Stomach smooth muscle (tissue), 2 donors: ENCODE measurements at regions not wholly inside any gene's neighbourhood (a gene's known extent, or its start where the extent isn't known, plus 50 kb on each side); places are given as distances from the start of the nearest gene placed in this dataset.

Experiments
- H3K27ac ChIP-seq: one replicate; pipeline ENCODE4 v1.7.0; 2013; ENCODE audit warnings: mild to moderate bottlenecking, low read length, inconsistent platforms
- H3K27me3 ChIP-seq, 2 donors: one replicate each; pipeline ENCODE4 v1.7.0; 2013; ENCODE audit warnings: low read length in 2 of 2; ENCODE audit not compliant: insufficient read depth in 2 of 2, control insufficient read depth in 1 of 2
- H3K36me3 ChIP-seq, 2 donors: one replicate each; pipeline ENCODE4 v1.7.0; 2013; ENCODE audit warnings: low read length in 2 of 2; ENCODE audit not compliant: control insufficient read depth in 2 of 2, insufficient read depth in 2 of 2
- H3K4me1 ChIP-seq: one replicate; pipeline ENCODE4 v1.7.0; 2013; ENCODE audit warnings: low read length; ENCODE audit not compliant: control insufficient read depth, insufficient read depth
- H3K4me3 ChIP-seq, 2 donors: one replicate each; pipeline ENCODE4 v1.7.0; 2013; ENCODE audit warnings: low read length in 2 of 2
- H3K9ac ChIP-seq, 2 donors: one replicate each; pipeline ENCODE4 v1.7.0; 2013; ENCODE audit warnings: low read length in 2 of 2, mild to moderate bottlenecking in 1 of 2
- H3K9me3 ChIP-seq, 2 donors: one replicate each; pipeline ENCODE4 v1.7.0; 2013; ENCODE audit warnings: low read length in 2 of 2; ENCODE audit not compliant: control insufficient read depth in 2 of 2
- donor health status: healthy.
- donor health status: Pancreatic carcinoma.

DNA sequence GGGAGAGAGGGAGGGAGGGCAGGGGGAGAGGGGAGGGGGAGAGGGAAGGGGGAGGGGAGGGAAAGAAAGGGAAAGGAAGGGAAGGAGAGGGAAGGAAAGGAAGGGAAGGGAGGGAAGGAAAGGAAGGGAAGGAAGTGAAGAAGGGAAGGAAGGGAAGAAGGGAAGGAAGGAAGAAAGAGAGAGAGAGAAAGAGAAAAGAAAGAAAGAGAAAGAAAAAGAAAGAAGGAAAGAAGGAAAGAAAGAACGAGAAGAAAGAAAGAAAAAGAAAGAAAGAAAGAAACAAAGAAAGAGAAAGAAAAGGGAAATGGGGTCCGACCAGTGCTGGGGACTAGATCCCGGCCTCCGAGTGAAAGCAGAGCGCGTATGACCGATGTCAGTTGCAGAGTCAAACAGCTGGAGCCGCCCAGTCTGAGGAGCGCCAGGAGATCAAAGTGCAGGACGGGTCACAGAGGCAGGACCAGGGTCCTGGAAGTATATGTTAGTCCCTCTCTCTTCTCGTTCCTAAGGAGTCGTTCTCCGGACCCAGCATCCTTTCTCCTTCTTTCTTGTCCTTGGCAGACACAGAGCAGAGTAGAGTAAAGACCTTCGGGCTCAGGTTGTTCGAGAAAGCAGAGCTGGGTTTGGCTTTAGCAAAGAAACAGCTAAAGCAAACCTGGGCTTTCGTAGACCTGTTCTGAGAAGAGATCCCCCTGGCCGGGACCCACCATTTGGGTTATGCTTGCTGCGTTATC, 305.4 kb upstream of the MSX2 start:
- peaks cover 0 to 15% of the 10 kb centered on the region in 2 donors for H3K27me3 ChIP-seq
- no peak overlapping the region for H3K27ac ChIP-seq
- peaks cover 5% of the 10 kb centered on the region for H3K4me1 ChIP-seq
- H3K36me3 ChIP-seq, result no peaks in the 10 kb centered on the region
- no peaks in the 10 kb centered on the region for H3K9me3 ChIP-seq
- H3K9ac ChIP-seq, result peak overlapping the region in 1 of 2 donors; percentile 29
- H3K4me3 ChIP-seq, result peak overlapping the region; percentile 55 to 64

DNA sequence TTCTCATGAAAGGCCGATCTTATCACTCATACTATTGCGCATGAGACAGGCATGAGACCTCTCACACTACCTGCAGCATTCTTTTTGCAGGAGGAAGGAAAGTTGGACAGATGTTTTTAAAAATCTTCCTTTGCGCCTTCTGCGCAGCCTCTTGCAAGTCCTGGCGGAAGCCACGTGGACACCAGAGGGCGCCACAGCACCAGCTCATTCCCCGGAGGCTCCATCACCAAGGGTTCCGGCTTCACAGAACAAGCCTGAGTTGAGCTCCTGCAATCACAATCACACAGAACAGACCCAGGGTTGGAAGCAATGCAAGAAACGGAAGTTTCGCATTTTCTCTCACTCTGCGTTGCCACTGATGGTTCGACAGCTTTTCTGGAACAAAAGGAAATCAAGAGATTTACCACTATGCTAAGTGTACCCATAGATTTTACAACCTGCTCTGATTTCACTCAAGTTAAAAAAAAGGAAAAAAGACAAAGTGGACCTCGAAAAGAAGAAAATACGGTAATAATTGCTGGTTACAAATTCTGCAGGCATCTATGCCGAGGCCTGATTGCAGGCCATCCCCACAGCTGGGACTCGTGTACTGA, 304.7 kb upstream of the MSX2 start:
- peaks cover 5% of the 10 kb centered on the region for H3K4me1 ChIP-seq
- H3K27ac ChIP-seq, result no peak overlapping the region
- H3K9me3 ChIP-seq, result no peaks in the 10 kb centered on the region
- H3K27me3 ChIP-seq, result peaks cover 0 to 15% of the 10 kb centered on the region in 2 donors
- H3K4me3 ChIP-seq, result peak overlapping the region; percentile 55 to 64
- H3K36me3 ChIP-seq, result no peaks in the 10 kb centered on the region
- no peak overlapping the region for H3K9ac ChIP-seq

DNA sequence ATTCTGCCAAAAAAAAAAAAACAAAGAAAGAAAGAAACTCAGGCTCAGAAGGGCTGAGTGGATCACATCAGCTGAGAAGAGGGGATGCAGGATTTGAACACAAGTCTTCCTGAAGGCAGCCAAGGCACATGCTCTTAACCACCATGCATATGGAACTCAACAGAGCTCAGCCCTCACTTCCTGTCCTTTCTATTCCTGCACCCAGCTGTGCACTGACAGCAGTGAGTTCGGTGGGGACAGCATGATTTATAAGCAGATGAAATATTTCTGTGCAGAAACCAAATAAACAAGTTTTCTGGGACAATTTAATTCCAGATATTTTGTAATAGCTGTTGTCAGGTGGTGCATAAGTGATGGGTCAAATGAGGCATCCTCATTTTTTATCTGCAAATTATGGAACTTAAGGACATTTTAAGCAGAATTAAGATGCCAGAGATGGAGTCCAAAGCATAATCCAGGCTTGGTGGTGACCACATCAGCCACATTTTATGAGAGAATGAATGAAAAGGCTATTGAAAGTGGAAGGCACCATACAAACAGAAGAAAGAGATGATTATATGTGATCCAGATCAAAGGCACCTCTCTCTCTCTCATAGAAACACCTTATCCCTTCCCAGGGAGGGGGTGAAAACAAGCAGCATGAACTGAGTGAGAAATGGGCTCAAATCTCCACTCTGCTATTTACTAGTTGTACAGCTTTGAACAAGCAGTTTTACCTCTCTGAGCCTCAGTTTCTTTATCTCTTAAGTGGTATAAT, 303.6 kb upstream of the MSX2 start:
- Histone ChIP-seq H3K9ac (no peak overlapping the region), H3K9me3 (no peaks in the 10 kb centered on the region), H3K4me3 (no peak overlapping the region), H3K36me3 (no peaks in the 10 kb centered on the region), H3K4me1 (peaks cover 5% of the 10 kb centered on the region), H3K27ac (no peak overlapping the region), H3K27me3 (peaks cover 0 to 15% of the 10 kb centered on the region in 2 donors)

DNA sequence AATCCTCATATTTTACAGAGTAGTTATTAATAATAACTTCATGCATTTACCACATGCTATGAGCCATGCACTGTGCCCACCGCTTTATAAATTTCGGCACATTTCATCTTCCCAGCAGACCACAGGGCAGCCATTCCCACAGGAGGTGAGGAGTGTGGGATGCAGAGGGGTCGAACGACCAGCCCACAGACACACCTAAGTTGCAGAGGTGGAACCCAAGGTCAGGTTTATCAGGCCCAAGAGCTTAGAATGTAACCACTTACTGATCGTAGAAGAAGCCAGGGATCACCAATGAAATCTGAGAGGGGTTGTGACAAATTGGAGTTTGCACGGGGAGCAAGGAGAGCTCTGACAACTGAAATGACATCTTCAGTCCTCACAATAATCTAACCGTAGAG, 303.0 kb upstream of the MSX2 start:
- no peaks in the 10 kb centered on the region for H3K36me3 ChIP-seq
- no peaks in the 10 kb centered on the region for H3K9me3 ChIP-seq
- H3K4me3 ChIP-seq, result no peak overlapping the region
- no peak overlapping the region for H3K27ac ChIP-seq
- H3K27me3 ChIP-seq, result peaks cover 0 to 13% of the 10 kb centered on the region in 2 donors
- H3K9ac ChIP-seq, result no peak overlapping the region
- H3K4me1 ChIP-seq, result peaks cover 5% of the 10 kb centered on the region

DNA sequence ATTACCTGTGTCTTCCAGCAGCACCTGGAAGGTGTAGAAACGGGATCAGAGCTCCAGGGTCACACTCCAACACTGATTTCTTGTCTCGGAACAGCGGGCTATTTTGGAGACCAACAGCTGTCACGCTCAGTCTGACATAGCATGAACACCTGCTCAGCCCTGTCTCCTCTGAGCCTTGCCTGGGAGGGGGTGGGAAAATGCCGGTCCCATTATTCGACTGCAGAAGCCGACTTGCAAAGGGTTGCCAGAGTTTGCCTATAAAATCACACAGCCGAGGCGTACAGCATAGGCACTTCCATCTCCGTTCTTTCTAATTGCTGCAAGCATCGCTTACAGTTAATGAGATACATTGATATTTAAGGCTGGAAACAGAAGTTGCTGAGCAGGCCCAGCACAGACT, 300.8 kb upstream of the MSX2 start:
- Histone ChIP-seq H3K4me1 (peaks cover 5% of the 10 kb centered on the region), H3K36me3 (no peaks in the 10 kb centered on the region), H3K9me3 (no peaks in the 10 kb centered on the region), H3K4me3 (no peak overlapping the region), H3K9ac (no peak overlapping the region), H3K27ac (no peak overlapping the region), H3K27me3 (peaks cover 0 to 9% of the 10 kb centered on the region in 2 donors)

DNA sequence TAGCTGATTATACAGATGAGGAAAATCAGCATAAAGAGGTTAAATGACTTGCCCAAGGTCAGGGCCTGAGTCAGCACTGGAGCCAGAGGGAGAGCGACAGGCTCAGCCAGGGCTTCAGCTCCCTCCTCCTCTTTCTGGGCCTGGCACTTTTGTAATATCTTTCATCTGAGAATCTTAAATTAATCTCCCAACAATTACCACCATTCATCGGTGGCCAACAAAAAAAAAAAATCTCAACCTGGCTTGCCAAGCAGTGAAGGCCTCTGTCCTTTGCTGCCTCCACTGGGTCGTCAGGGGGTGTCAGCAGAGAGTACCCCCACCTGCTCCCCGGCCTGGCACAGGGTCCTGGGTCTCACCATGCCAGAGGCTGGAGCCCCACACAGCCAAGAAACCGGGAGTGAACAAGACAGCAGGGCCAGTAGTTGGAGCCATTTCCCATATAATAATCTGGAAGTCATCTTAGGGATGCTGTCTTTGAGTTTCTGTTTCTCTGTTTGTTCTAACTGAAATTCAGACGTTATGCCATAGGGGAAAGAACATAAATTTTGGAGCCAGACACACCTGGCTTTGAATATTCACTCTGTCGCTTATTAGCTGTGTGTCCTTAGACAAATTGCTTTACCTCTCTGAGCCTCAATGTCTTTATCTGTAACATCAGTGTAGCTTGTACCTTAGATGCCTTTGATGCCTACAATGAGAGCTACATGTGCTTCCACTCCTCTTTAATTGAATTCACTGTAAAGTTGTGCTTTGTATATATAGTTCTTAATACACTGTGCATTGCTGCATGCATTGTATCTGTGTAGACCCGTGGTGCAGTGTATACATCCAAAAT, 299.9 kb upstream of the MSX2 start:
- H3K36me3 ChIP-seq, result no peaks in the 10 kb centered on the region
- H3K9me3 ChIP-seq, result no peaks in the 10 kb centered on the region
- H3K4me3 ChIP-seq, result no peak overlapping the region
- H3K27me3 ChIP-seq, result peaks cover 0 to 8% of the 10 kb centered on the region in 2 donors
- no peak overlapping the region for H3K27ac ChIP-seq
- peaks cover under 1% of the 10 kb centered on the region for H3K4me1 ChIP-seq
- no peak overlapping the region for H3K9ac ChIP-seq

DNA sequence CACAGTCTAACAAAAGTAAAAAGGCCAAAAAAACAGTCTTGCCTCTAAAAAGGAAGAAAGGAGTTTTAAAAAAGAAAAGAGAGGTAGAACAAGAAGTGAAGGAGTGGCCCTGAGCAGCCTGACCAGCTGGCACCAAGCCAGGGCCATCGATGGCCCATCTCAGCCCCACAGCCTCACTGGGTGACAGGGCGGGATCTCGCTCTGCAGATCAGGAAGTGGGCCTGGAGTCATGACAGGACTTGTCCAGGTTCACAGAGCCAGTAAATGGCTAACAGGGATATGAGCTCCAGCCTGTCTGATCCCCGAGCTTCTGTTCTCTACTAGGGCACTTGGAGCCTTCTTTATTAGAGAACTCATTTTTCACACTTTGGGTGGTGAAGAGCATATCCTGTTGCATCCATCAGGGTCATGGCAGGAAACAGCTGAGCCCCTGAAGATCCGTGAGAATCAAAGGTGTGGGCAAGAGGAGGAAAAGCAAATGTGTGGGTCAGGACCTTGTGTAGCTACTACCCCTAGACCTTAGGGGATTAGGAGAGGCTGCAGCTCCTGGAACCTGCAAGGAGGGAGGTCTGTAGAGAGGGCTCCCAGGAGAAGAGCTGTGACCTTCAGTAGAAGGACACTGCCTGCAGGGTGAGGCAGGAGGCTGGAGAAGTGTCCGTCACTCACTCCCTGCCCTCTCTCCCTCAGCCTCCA, 299.0 kb upstream of the MSX2 start:
- no peaks in the 10 kb centered on the region for H3K36me3 ChIP-seq
- H3K4me3 ChIP-seq, result no peak overlapping the region
- H3K9me3 ChIP-seq, result no peaks in the 10 kb centered on the region
- H3K27me3 ChIP-seq, result peaks cover 0 to 5% of the 10 kb centered on the region in 2 donors
- no peak overlapping the region for H3K9ac ChIP-seq
- H3K4me1 ChIP-seq, result no peaks in the 10 kb centered on the region
- no peak overlapping the region for H3K27ac ChIP-seq

DNA sequence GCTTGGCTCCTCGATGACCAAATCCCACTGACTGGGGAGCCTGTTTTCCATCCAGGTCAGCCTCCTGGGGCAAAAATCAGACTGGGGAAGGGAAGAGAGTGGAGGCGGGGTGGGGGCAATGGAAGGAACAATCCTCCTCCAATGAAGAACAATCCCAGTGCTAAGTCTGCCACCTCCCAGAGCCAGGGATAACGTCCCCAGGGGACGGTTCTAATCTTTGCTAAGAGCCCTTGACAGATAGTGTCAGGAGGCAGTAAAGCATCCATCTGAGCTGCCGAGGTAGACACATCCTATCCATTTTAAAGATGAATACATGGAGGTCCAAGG, 298.5 kb upstream of the MSX2 start:
- H3K36me3 ChIP-seq, result no peaks in the 10 kb centered on the region
- no peaks in the 10 kb centered on the region for H3K4me1 ChIP-seq
- no peaks in the 10 kb centered on the region for H3K9me3 ChIP-seq
- H3K27me3 ChIP-seq, result peaks cover 0 to 4% of the 10 kb centered on the region in 2 donors
- no peak overlapping the region for H3K9ac ChIP-seq
- no peak overlapping the region for H3K27ac ChIP-seq
- H3K4me3 ChIP-seq, result no peak overlapping the region

DNA sequence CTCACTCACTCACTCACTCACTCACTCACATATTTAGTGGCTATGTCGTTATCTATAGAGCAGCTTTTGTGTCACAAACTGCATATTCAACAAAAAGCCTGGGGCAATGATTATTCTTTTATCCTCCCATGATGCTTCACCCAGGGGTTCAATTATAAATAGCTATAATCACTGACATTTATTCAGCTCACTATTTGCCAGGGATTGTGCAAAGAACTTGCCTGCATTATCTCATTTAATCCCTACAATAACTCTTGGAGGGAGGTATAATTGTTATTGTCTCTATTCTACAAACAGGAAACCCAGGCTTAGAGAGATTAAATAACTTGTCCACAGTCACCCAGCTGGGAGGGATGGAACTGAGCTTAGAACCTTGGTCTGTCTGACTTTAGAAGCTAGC, 298.0 kb upstream of the MSX2 start:
- H3K9ac ChIP-seq, result no peak overlapping the region
- H3K27me3 ChIP-seq, result peaks cover 0 to 4% of the 10 kb centered on the region in 2 donors
- H3K27ac ChIP-seq, result no peak overlapping the region
- no peaks in the 10 kb centered on the region for H3K9me3 ChIP-seq
- H3K4me3 ChIP-seq, result no peak overlapping the region
- H3K36me3 ChIP-seq, result no peaks in the 10 kb centered on the region
- H3K4me1 ChIP-seq, result no peaks in the 10 kb centered on the region

DNA sequence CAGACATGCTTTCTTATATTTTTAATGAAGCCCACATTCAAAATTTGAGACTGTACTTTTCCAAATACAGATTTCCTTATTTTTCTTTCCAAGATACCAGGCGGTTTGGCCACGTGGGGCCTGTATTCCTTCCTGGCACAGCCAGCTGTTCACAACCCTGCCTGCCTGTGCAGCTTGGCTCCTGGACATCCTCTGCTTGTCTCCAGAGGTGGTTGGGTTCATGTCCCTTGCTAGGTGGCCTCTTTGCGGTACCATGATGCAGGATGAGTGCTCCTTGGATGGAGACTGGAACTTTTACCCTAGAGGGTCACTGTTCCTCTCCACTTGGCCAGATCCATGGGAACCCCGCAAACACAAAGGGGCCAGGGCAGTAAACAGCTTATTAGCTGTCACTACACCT, 297.5 kb upstream of the MSX2 start:
- Histone ChIP-seq H3K27ac (no peak overlapping the region), H3K9ac (no peak overlapping the region), H3K27me3 (peaks cover 0 to 7% of the 10 kb centered on the region in 2 donors), H3K36me3 (no peaks in the 10 kb centered on the region), H3K4me3 (no peak overlapping the region), H3K4me1 (no peaks in the 10 kb centered on the region), H3K9me3 (no peaks in the 10 kb centered on the region)
